ENCODE measurements at regions not wholly inside any gene's neighbourhood (a gene's known extent, or its start where the extent isn't known, plus 50 kb on each side); places are given as distances from the start of the nearest gene placed in this dataset.

- H3K9me3 ChIP-seq (replicated peaks; ENCODE audit: insufficient read depth, low read length), result no peaks in the 10 kb centered on the region
- H3F3A ChIP-seq (ENCODE audit: insufficient read depth, low read length), result no peaks in the 10 kb centered on the region
- H2AFZ ChIP-seq (ENCODE audit: low read length), result no peak overlapping the region
- H3K36me3 ChIP-seq (replicated peaks; ENCODE audit: insufficient read depth, low read length), result no peaks in the 10 kb centered on the region
- no peaks in the 10 kb centered on the region for H3K4me1 ChIP-seq (ENCODE audit: low read length)
- H3K4me2 ChIP-seq (ENCODE audit: low read depth, low read length), result no peak overlapping the region
- no peak for DNase-seq
- no peak overlapping the region for H3K27ac ChIP-seq (ENCODE audit: low read length)
- no peak overlapping the region for H3K4me3 ChIP-seq (ENCODE audit: low read length)
- H3K79me2 ChIP-seq (ENCODE audit: low read length), result no peaks in the 10 kb centered on the region
- H3K9me2 ChIP-seq (replicated peaks; ENCODE audit: insufficient read depth, low read length), result no peaks in the 10 kb centered on the region
- H3K9ac ChIP-seq (ENCODE audit: low read length), result no peak overlapping the region
- no peak for TF ChIP-seq CTCF (IDR thresholded peaks at IDR 0.05; ENCODE audit: low read length)
- H3K27me3 ChIP-seq (replicated peaks; ENCODE audit: insufficient read depth, low read length), result no peaks in the 10 kb centered on the region
- H4K20me1 ChIP-seq (ENCODE audit: insufficient read depth, low read length), result no peaks in the 10 kb centered on the region
These were observed 105.9 kb downstream of the SINHCAF start for GRCh38 chr12:31220061-31220460.

GRCh38 chr12:31220633-31221550 lies 105.1 kb downstream of the SINHCAF start:
- Histone ChIP-seq H3K36me3 (replicated peaks; ENCODE audit: insufficient read depth, low read length) (no peaks in the 10 kb centered on the region), H3K9ac (ENCODE audit: low read length) (no peak overlapping the region), H3K9me3 (replicated peaks; ENCODE audit: insufficient read depth, low read length) (no peaks in the 10 kb centered on the region), H4K20me1 (ENCODE audit: insufficient read depth, low read length) (no peaks in the 10 kb centered on the region), H3K4me2 (ENCODE audit: low read depth, low read length) (no peak overlapping the region), H2AFZ (ENCODE audit: low read length) (no peak overlapping the region), H3K27me3 (replicated peaks; ENCODE audit: insufficient read depth, low read length) (no peaks in the 10 kb centered on the region), H3K27ac (ENCODE audit: low read length) (no peak overlapping the region), H3F3A (ENCODE audit: insufficient read depth, low read length) (no peaks in the 10 kb centered on the region), H3K79me2 (ENCODE audit: low read length) (no peaks in the 10 kb centered on the region), H3K9me2 (replicated peaks; ENCODE audit: insufficient read depth, low read length) (no peaks in the 10 kb centered on the region), H3K4me1 (ENCODE audit: low read length) (no peaks in the 10 kb centered on the region), H3K4me3 (ENCODE audit: low read length) (no peak overlapping the region)
- DNase-seq, result no peak
- TF ChIP-seq EZH2phosphoT487 (IDR thresholded peaks at IDR 0.05; ENCODE audit: low read length), result no peak
- no peak for TF ChIP-seq EZH2 (optimal IDR thresholded peaks at IDR 0.05; ENCODE audit: low read depth, low read length)
- TF ChIP-seq CTCF (IDR thresholded peaks at IDR 0.05; ENCODE audit: low read length), result no peak

GRCh38 chr12:31221551-31221945 lies 104.4 kb downstream of the SINHCAF start:
- DNase-seq, result no peak
- H3K27me3 ChIP-seq (replicated peaks; ENCODE audit: insufficient read depth, low read length), result no peaks in the 10 kb centered on the region
- no peak overlapping the region for H3K27ac ChIP-seq (ENCODE audit: low read length)
- TF ChIP-seq CTCF (IDR thresholded peaks at IDR 0.05; ENCODE audit: low read length), result no peak
- TF ChIP-seq EZH2 (optimal IDR thresholded peaks at IDR 0.05; ENCODE audit: low read depth, low read length), result no peak
- TF ChIP-seq EZH2phosphoT487 (IDR thresholded peaks at IDR 0.05; ENCODE audit: low read length), result no peak
- no peaks in the 10 kb centered on the region for H4K20me1 ChIP-seq (ENCODE audit: insufficient read depth, low read length)
- H2AFZ ChIP-seq (ENCODE audit: low read length), result no peak overlapping the region
- no peaks in the 10 kb centered on the region for H3F3A ChIP-seq (ENCODE audit: insufficient read depth, low read length)
- H3K79me2 ChIP-seq (ENCODE audit: low read length), result no peaks in the 10 kb centered on the region
- no peaks in the 10 kb centered on the region for H3K9me3 ChIP-seq (replicated peaks; ENCODE audit: insufficient read depth, low read length)
- no peaks in the 10 kb centered on the region for H3K36me3 ChIP-seq (replicated peaks; ENCODE audit: insufficient read depth, low read length)
- H3K9me2 ChIP-seq (replicated peaks; ENCODE audit: insufficient read depth, low read length), result no peaks in the 10 kb centered on the region
- H3K4me1 ChIP-seq (ENCODE audit: low read length), result no peaks in the 10 kb centered on the region
- no peak overlapping the region for H3K9ac ChIP-seq (ENCODE audit: low read length)
- H3K4me3 ChIP-seq (ENCODE audit: low read length), result no peak overlapping the region
- no peak overlapping the region for H3K4me2 ChIP-seq (ENCODE audit: low read depth, low read length)

Data from MM.1S (cell line).